Skeletal muscle cell (primary cell): ENCODE measurements at regions not wholly inside any gene's neighbourhood (a gene's known extent, or its start where the extent isn't known, plus 50 kb on each side); places are given as distances from the start of the nearest gene placed in this dataset.

Source experiments
- DNase-seq: peaks from one replicate; pipeline ENCODE4 v3.0.0-alpha.2; 2010; ENCODE audit warnings: low read depth
- H3K4me3 ChIP-seq: 2 replicates; pipeline ENCODE4 v1.5.1; 2011; ENCODE audit warnings: low read depth, mild to moderate bottlenecking, control low read depth, low read length, moderate library complexity

- DNase-seq, result no peak
- H3K4me3 ChIP-seq, result no peak overlapping the region
These were observed 65.5 kb upstream of the DMRTA1 start for GRCh38 chr9:22381170-22381569.

- H3K4me3 ChIP-seq, result no peak overlapping the region
- no peak for DNase-seq
These were observed 64.3 kb upstream of the DMRTA1 start for GRCh38 chr9:22382331-22382730.

- no peak overlapping the region for H3K4me3 ChIP-seq
- no peak for DNase-seq
These were observed 62.9 kb upstream of the DMRTA1 start for GRCh38 chr9:22383718-22384117.

GRCh38 chr9:22389271-22389670 lies 57.4 kb upstream of the DMRTA1 start:
- H3K4me3 ChIP-seq, result no peak overlapping the region
- no peak for DNase-seq

GRCh38 chr9:22392523-22392922 lies 54.1 kb upstream of the DMRTA1 start:
- no peak overlapping the region for H3K4me3 ChIP-seq
- no peak for DNase-seq

GRCh38 chr9:22395687-22396141 lies 50.9 kb upstream of the DMRTA1 start:
- no peak for DNase-seq
- H3K4me3 ChIP-seq, result no peak overlapping the region
